Fibroblast of lung (primary cell): ENCODE measurements at regions not wholly inside any gene's neighbourhood (a gene's known extent, or its start where the extent isn't known, plus 50 kb on each side); places are given as distances from the start of the nearest gene placed in this dataset.

Source experiments
- DNase-seq, 2 donors: peaks; one replicate each; pipeline versions ENCODE4 v3.0.0 to v3.0.0-alpha.2; 2010; ENCODE audit warnings: low read depth in 2 of 2
- H2AFZ ChIP-seq: 2 replicates; pipeline ENCODE4 v1.5.1; 2012; ENCODE audit warnings: low read length, control low read depth, inconsistent platforms
- H3K27ac ChIP-seq: 2 replicates; pipeline ENCODE4 v1.5.1; 2011; ENCODE audit warnings: low read length, control low read depth; ENCODE audit not compliant: insufficient read depth
- H3K27me3 ChIP-seq: 2 replicates; pipeline ENCODE4 v1.5.1; 2011; ENCODE audit warnings: mild to moderate bottlenecking, low read length; ENCODE audit not compliant: control insufficient read depth, insufficient read depth
- H3K36me3 ChIP-seq: 2 replicates; pipeline ENCODE4 v1.5.1; 2011; ENCODE audit warnings: low read length; ENCODE audit not compliant: control insufficient read depth, insufficient read depth
- H3K4me1 ChIP-seq: 2 replicates; pipeline ENCODE4 v1.5.1; 2011; ENCODE audit warnings: low read length; ENCODE audit not compliant: control insufficient read depth, insufficient read depth; ENCODE audit errors: extremely low read depth
- H3K4me2 ChIP-seq: 2 replicates; pipeline ENCODE4 v1.5.1; 2011; ENCODE audit warnings: low read length, control low read depth; ENCODE audit not compliant: insufficient read depth; ENCODE audit errors: extremely low read depth
- H3K4me3 ChIP-seq, 4 experiments: fragments of 200-600 bp in 1 of 4; sonication (generic) in 1 of 4; replicated peaks in 1 of 4; 2 replicates each; pipeline ENCODE4 v1.5.1; 2011 to 2016; ENCODE audit warnings: low read length in 4 of 4, low read depth in 3 of 4, mild to moderate bottlenecking in 3 of 4, control low read depth in 2 of 4, inconsistent platforms in 1 of 4, mixed read lengths in 1 of 4; ENCODE audit not compliant: insufficient read depth in 1 of 4; ENCODE audit errors: control extremely low read depth in 1 of 4
- H3K79me2 ChIP-seq: 2 replicates; pipeline ENCODE4 v1.5.1; 2012; ENCODE audit warnings: mild to moderate bottlenecking, low read length, inconsistent platforms; ENCODE audit not compliant: control insufficient read depth, insufficient read depth
- H3K9ac ChIP-seq: 2 replicates; pipeline ENCODE4 v1.5.1; 2011; ENCODE audit warnings: mild to moderate bottlenecking, low read length, control low read depth; ENCODE audit not compliant: insufficient read depth
- H3K9me3 ChIP-seq: 2 replicates; pipeline ENCODE4 v1.5.1; 2012; ENCODE audit warnings: low read depth, low read length; ENCODE audit not compliant: control insufficient read depth, insufficient read depth
- H4K20me1 ChIP-seq: 2 replicates; pipeline ENCODE4 v1.5.1; 2011; ENCODE audit warnings: low read length; ENCODE audit not compliant: control insufficient read depth, insufficient read depth; ENCODE audit errors: extremely low read depth
- EZH2 ChIP-seq: IDR thresholded peaks from 2 replicates; pipeline ENCODE4 v1.5.1; 2012; ENCODE audit warnings: low read length, control low read depth, mild to moderate bottlenecking; ENCODE audit errors: missing control alignments
- TF ChIP-seq, protein P1 (sequence below), 2 donors: IDR thresholded peaks in 1 of 2; conservative IDR thresholded peaks in 1 of 2; 1 replicate in 1 of 2; 2 replicates in 1 of 2; pipeline ENCODE4 v1.5.1; 2011 to 2012; ENCODE audit warnings: low read length in 2 of 2, control low read depth in 1 of 2, inconsistent platforms in 1 of 2, low read depth in 1 of 2, mild to moderate bottlenecking in 1 of 2

DNA sequence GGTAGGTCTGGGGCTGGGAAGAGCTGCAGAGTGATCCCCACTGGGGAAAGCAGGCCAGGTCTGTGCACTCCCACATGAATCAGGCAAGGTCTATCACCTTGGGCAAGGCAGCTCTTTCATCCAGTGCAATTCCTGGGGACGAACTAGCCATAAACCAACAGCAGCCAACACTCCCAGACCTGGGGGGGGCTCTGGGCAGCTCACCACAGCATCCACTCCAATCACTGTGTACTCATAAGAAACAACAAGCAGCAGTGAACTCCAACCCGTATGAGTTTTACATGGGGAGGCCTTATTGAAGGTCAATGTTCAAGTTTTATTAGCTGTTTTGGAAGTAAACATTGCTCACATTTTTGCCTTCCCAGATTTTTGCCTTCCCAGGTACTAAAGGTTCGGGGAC is 157.4 kb upstream of the NAV2 start:
- Histone ChIP-seq H2AFZ (no peak overlapping the region), H3K4me2 (no peak overlapping the region), H3K27me3 (no peaks in the 10 kb centered on the region), H3K9ac (no peak overlapping the region), H3K9me3 (no peaks in the 10 kb centered on the region), H3K4me1 (peaks cover 4% of the 10 kb centered on the region), H3K4me3 (no peak overlapping the region), H4K20me1 (no peaks in the 10 kb centered on the region), H3K36me3 (no peaks in the 10 kb centered on the region), H3K79me2 (no peaks in the 10 kb centered on the region), H3K27ac (no peak overlapping the region)
- DNase-seq: no peak
- no peak for TF ChIP-seq EZH2
- TF ChIP-seq, protein P1, sequence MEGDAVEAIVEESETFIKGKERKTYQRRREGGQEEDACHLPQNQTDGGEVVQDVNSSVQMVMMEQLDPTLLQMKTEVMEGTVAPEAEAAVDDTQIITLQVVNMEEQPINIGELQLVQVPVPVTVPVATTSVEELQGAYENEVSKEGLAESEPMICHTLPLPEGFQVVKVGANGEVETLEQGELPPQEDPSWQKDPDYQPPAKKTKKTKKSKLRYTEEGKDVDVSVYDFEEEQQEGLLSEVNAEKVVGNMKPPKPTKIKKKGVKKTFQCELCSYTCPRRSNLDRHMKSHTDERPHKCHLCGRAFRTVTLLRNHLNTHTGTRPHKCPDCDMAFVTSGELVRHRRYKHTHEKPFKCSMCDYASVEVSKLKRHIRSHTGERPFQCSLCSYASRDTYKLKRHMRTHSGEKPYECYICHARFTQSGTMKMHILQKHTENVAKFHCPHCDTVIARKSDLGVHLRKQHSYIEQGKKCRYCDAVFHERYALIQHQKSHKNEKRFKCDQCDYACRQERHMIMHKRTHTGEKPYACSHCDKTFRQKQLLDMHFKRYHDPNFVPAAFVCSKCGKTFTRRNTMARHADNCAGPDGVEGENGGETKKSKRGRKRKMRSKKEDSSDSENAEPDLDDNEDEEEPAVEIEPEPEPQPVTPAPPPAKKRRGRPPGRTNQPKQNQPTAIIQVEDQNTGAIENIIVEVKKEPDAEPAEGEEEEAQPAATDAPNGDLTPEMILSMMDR (conservative IDR thresholded peaks at IDR 0.05 in 1 of 2, IDR thresholded peaks at IDR 0.05 in 1 of 2; ENCODE audit: low read depth in 1 of 2, low read length in 2 of 2): no peak

DNA sequence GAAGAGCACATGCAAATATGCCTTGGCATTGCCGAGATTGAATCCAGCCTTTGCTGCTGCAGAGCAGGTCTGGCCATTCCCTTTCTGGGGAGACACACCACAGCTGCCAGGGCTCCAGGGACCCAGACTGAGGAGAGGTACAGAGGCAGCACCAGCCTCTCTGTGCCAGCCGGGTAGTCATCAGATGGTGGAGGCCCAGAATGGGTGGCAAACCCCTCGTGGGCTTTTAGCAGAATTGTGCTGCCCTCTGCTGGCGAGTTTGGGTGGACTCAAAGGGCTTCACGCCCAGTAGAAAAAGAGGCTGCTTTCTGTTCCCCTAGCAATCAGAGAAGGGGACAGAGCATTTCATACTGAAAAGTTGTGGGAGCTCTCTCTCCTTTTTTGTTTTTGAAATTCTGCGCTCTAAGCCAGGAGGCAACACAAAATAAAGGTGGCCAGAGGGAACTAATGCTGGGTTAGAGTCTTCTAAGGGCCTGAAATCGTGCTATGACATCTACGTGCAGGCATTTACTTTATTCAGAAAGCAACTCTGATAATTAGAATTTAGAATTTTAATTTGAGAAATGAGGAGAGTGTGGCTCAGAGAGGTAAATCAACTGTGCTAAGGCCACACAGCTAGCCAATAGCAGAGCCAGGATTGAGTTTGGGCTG is 158.8 kb upstream of the NAV2 start:
- no peak overlapping the region for H3K4me3 ChIP-seq
- no peak overlapping the region for H2AFZ ChIP-seq
- H4K20me1 ChIP-seq: no peaks in the 10 kb centered on the region
- peak; percentile 43 to 75 for DNase-seq
- no peak overlapping the region for H3K9ac ChIP-seq
- H3K79me2 ChIP-seq: no peaks in the 10 kb centered on the region
- no peak for TF ChIP-seq EZH2
- TF ChIP-seq, protein P1 (conservative IDR thresholded peaks at IDR 0.05 in 1 of 2, IDR thresholded peaks at IDR 0.05 in 1 of 2; ENCODE audit: low read depth in 1 of 2, low read length in 2 of 2): peak; percentile 90 to 94
- H3K4me2 ChIP-seq: no peak overlapping the region
- H3K36me3 ChIP-seq: no peaks in the 10 kb centered on the region
- H3K27me3 ChIP-seq: no peaks in the 10 kb centered on the region
- no peaks in the 10 kb centered on the region for H3K9me3 ChIP-seq
- no peak overlapping the region for H3K27ac ChIP-seq
- H3K4me1 ChIP-seq: peaks cover 4% of the 10 kb centered on the region

DNA sequence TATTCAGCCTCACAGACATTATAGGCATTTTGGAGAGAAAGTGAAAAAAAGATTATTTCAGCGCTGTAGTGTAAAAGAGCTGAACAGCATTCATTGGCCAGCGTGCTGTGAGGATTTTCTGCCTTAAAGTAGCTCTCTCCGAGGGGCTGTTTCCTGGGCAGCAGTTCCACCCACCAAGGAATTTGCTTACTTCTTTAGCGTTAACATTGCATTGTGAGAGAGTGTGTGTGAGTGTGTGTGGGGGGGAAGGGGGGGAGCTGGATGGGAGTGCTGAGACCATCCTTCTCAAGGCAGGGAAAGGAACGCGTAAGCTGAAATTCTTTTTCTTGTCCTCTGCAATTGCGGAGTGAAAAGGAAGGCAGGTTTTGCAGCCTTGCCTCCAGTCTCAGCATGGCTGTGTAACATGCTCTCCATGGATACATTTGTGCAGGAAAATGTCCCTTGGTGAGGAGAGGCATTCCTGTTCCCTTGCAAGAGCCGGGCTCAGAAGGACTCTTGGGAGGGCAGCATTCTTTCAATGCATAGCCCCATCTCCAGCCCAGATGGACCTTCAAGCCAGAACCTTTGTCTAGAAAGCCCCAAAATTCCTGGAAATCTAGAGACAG is 159.9 kb upstream of the NAV2 start:
- DNase-seq: no peak
- H3K36me3 ChIP-seq: no peaks in the 10 kb centered on the region
- no peaks in the 10 kb centered on the region for H3K79me2 ChIP-seq
- H4K20me1 ChIP-seq: no peaks in the 10 kb centered on the region
- no peak overlapping the region for H2AFZ ChIP-seq
- H3K9ac ChIP-seq: no peak overlapping the region
- no peak overlapping the region for H3K27ac ChIP-seq
- TF ChIP-seq, protein P1 (conservative IDR thresholded peaks at IDR 0.05 in 1 of 2, IDR thresholded peaks at IDR 0.05 in 1 of 2; ENCODE audit: low read depth in 1 of 2, low read length in 2 of 2): no peak
- no peak for TF ChIP-seq EZH2
- peaks cover 4% of the 10 kb centered on the region for H3K4me1 ChIP-seq
- H3K4me2 ChIP-seq: no peak overlapping the region
- no peaks in the 10 kb centered on the region for H3K9me3 ChIP-seq
- no peak overlapping the region for H3K4me3 ChIP-seq
- no peaks in the 10 kb centered on the region for H3K27me3 ChIP-seq
